ENCODE measurements at regions not wholly inside any gene's neighbourhood (a gene's known extent, or its start where the extent isn't known, plus 50 kb on each side); places are given as distances from the start of the nearest gene placed in this dataset.

DNA sequence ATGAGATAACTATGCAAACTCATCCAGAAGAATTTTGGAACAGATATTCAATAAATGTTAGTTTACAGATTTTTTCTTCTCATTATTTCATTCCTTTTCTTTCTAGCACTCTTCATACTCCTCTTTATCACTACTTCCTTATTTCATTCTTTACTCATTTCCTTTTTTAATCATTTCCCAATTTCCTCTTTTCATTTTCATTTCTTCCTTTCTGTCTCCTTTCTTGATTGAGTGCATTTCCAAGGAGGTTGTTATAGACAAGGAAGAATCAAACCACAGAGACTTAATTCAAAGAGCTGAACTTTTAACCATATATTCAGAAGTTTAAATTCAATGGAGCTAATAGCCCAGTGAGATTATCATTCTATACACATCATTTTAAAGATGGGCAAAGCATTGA, 600.7 kb downstream of the ARAP2 start:
- TF ChIP-seq, protein P1, sequence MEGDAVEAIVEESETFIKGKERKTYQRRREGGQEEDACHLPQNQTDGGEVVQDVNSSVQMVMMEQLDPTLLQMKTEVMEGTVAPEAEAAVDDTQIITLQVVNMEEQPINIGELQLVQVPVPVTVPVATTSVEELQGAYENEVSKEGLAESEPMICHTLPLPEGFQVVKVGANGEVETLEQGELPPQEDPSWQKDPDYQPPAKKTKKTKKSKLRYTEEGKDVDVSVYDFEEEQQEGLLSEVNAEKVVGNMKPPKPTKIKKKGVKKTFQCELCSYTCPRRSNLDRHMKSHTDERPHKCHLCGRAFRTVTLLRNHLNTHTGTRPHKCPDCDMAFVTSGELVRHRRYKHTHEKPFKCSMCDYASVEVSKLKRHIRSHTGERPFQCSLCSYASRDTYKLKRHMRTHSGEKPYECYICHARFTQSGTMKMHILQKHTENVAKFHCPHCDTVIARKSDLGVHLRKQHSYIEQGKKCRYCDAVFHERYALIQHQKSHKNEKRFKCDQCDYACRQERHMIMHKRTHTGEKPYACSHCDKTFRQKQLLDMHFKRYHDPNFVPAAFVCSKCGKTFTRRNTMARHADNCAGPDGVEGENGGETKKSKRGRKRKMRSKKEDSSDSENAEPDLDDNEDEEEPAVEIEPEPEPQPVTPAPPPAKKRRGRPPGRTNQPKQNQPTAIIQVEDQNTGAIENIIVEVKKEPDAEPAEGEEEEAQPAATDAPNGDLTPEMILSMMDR (IDR thresholded peaks at IDR 0.05) = no peak
- TF ChIP-seq ZFX (IDR thresholded peaks at IDR 0.05; ENCODE audit: borderline replicate concordance) = no peak

Measured in 22Rv1 (cell line).